GM12878 (cell line): ENCODE measurements at regions not wholly inside any gene's neighbourhood (a gene's known extent, or its start where the extent isn't known, plus 50 kb on each side); places are given as distances from the start of the nearest gene placed in this dataset.
"Not testable (repeated sequence)": the region's sequence is repeated elsewhere in the genome, so short reads cannot be mapped to it uniquely, and the experiment has no call there.

Experiments used
- ATAC-seq: fragments of 200-7000 bp; cut with Tn5 transposase; 3 replicates; pipeline ENCODE4 v1.9.1; 2020; ENCODE audit warnings: mild to moderate bottlenecking, moderate library complexity
- BruUV-seq: library from RNA; stranded (reverse); fragments of 400-500 nt; replicated peaks from 2 replicates; lab custom pipeline; 2021; lab: Mats Ljungman, UMichigan
- CTCF ChIA-PET: fragments of 300-600 bp; sonication (Branson Sonifier 250); formaldehyde crosslinking; extraction: SDS; loops from one replicate; lab custom pipeline; 2021; ENCODE audit warnings: inconsistent platforms; lab: Yijun Ruan, JAX
- POLR2A ChIA-PET: fragments of 350-600 bp; formaldehyde crosslinking; extraction: SDS; loops from one replicate; lab custom pipeline; 2021; ENCODE audit warnings: inconsistent platforms; lab: Charles Lee
- RAD21 ChIA-PET: fragments of 300-600 bp; sonication (Branson Sonifier 250); formaldehyde crosslinking; loops from one replicate; lab custom pipeline; 2023; ENCODE audit warnings: antibody characterized with exemption; ENCODE audit not compliant: unreplicated experiment; lab: Charles Lee
- SMC1A ChIA-PET: fragments of 300-600 bp; sonication (Branson Sonifier 250); formaldehyde crosslinking; loops from one replicate; lab custom pipeline; 2023; ENCODE audit not compliant: unreplicated experiment, uncharacterized antibody; lab: Charles Lee
- DNase-seq: peaks from one replicate; pipeline ENCODE4 v3.0.0-alpha.2; 2011; ENCODE audit warnings: low read depth, low spot score
- FAIRE-seq: peaks from 3 replicates; lab custom pipeline; 2011; peaks lifted over from hg19 to GRCh38; lab: Jason Lieb, UNC
- H2AFZ ChIP-seq: 2 replicates; pipeline ENCODE4 v1.6.0; 2011; ENCODE audit warnings: low read depth, low read length, control low read depth; ENCODE audit not compliant: control insufficient read depth
- H3K27ac ChIP-seq: 2 replicates; pipeline ENCODE4 v1.5.1; 2011; ENCODE audit warnings: control low read depth; ENCODE audit not compliant: control insufficient read depth, insufficient read depth
- H3K27me3 ChIP-seq, 2 experiments: replicated peaks in 1 of 2; 2 replicates each; pipeline versions ENCODE4 v1.6.0 to v1.6.1; 2011; ENCODE audit warnings: low read length in 1 of 2; ENCODE audit not compliant: control insufficient read depth in 2 of 2, insufficient read depth in 2 of 2
- H3K36me3 ChIP-seq, 2 experiments: 2 replicates each; pipeline ENCODE4 v1.5.1; 2011; ENCODE audit warnings: low read length in 1 of 2; ENCODE audit not compliant: control insufficient read depth in 2 of 2, insufficient read depth in 2 of 2
- H3K4me1 ChIP-seq: 2 replicates; pipeline ENCODE4 v1.6.1; 2011; ENCODE audit warnings: mild to moderate bottlenecking, low read length, moderate library complexity, mixed read lengths; ENCODE audit not compliant: control insufficient read depth, insufficient read depth
- H3K4me2 ChIP-seq: 2 replicates; pipeline ENCODE4 v1.6.0; 2011; ENCODE audit warnings: control low read depth; ENCODE audit not compliant: control insufficient read depth, insufficient read depth
- H3K4me3 ChIP-seq: fragments of 200-600 bp; sonication (generic); 2 replicates; pipeline ENCODE4 v1.5.1; 2016
- H3K79me2 ChIP-seq: 2 replicates; pipeline ENCODE4 v1.6.0; 2011; ENCODE audit warnings: low read length; ENCODE audit not compliant: control insufficient read depth, insufficient read depth
- H3K9ac ChIP-seq: 2 replicates; pipeline ENCODE4 v1.8.0; 2011; ENCODE audit warnings: low read length, control low read depth, mixed read lengths; ENCODE audit not compliant: control insufficient read depth, insufficient read depth
- H3K9me3 ChIP-seq: replicated peaks from 3 replicates; pipeline ENCODE4 v1.5.1; 2011; ENCODE audit warnings: mild to moderate bottlenecking, low read length; ENCODE audit not compliant: control insufficient read depth, insufficient read depth
- H4K20me1 ChIP-seq: 2 replicates; pipeline ENCODE4 v1.6.0; 2011; ENCODE audit not compliant: control insufficient read depth, insufficient read depth
- BCL11A ChIP-seq: IDR thresholded peaks from 2 replicates; pipeline ENCODE4 v1.6.1; 2011; ENCODE audit warnings: low read depth, low read length
- BHLHE40 ChIP-seq, 2 experiments: fragments of 450-650 bp in 1 of 2; IDR thresholded peaks; 2 replicates each; pipeline ENCODE4 v1.6.1; 2011 to 2017; ENCODE audit warnings: low read depth in 2 of 2, borderline replicate concordance in 1 of 2, improper control_type of control experiment in 1 of 2, low read length in 1 of 2, mild to moderate bottlenecking in 1 of 2
- CTCF ChIP-seq, 3 experiments: IDR thresholded peaks in 2 of 3; conservative IDR thresholded peaks in 1 of 3; 2 replicates each; pipeline ENCODE4 v1.5.1; 2011; ENCODE audit warnings: low read depth in 3 of 3, low read length in 3 of 3, mild to moderate bottlenecking in 3 of 3, control low read depth in 2 of 3, moderate library complexity in 2 of 3, inconsistent platforms in 1 of 3, mixed read lengths in 1 of 3; ENCODE audit not compliant: control insufficient read depth in 2 of 3, insufficient read depth in 1 of 3; ENCODE audit errors: extremely low read depth in 1 of 3
- HDGF ChIP-seq: fragments of 450-650 bp; IDR thresholded peaks from 2 replicates; pipeline ENCODE4 v1.6.1; 2016; ENCODE audit warnings: antibody characterized with exemption
- MAX ChIP-seq: IDR thresholded peaks from 2 replicates; pipeline ENCODE4 v1.6.1; 2012; ENCODE audit warnings: low read depth, low read length, improper control_type of control experiment
- RB1 ChIP-seq: fragments of 450-650 bp; formaldehyde crosslinking; IDR thresholded peaks from 2 replicates; pipeline ENCODE4 v1.6.1; 2017; ENCODE audit warnings: mild to moderate bottlenecking, borderline replicate concordance
- SMC3 ChIP-seq: IDR thresholded peaks from 2 replicates; pipeline ENCODE4 v1.6.1; 2011; ENCODE audit warnings: low read length, improper control_type of control experiment, borderline replicate concordance
- WGBS: methylation state at CpG from one replicate; pipeline ENCODE4 v1.1.6; 2016; ENCODE audit warnings: low lambda C conversion rate; ENCODE audit not compliant: insufficient replicate concordance, insufficient coverage; ENCODE audit errors: missing lambda C conversion rate; 5-methylcytosine and 5-hydroxymethylcytosine counted together
- in situ Hi-C: fragments of 300-500 bp; cut with MboI; formaldehyde crosslinking; loops from 9 replicates; pipeline ENCODE4 v1.14.3; 2018; ENCODE audit warnings: mixed read lengths
- intact Hi-C: fragments of 100-400 bp; cut with micrococcal nuclease; formaldehyde crosslinking; loops from one replicate; pipeline ENCODE4 v1.14.2; 2022; ENCODE audit not compliant: unreplicated experiment

- H4K20me1 ChIP-seq = no peaks in the 10 kb centered on the region
- H3K27me3 ChIP-seq = no peaks in the 10 kb centered on the region
- no peak overlapping the region for H3K4me3 ChIP-seq
- DNase-seq (no peak), FAIRE-seq (no peak), ATAC-seq (no peak)
- no peak overlapping the region for H3K4me2 ChIP-seq
- intact Hi-C loops (no loop called here), in situ Hi-C loops (no loop called here)
- no peak overlapping the region for H3K27ac ChIP-seq
- TF ChIP-seq BCL11A (no peak), MAX (no peak), SMC3 (no peak), CTCF (IDR thresholded peaks at IDR 0.05 in 2 of 3, conservative IDR thresholded peaks at IDR 0.05 in 1 of 3; ENCODE audit: control insufficient read depth in 2 of 3, extremely low read depth in 1 of 3, insufficient read depth in 1 of 3, low read depth in 3 of 3, low read length in 3 of 3) (no peak), RB1 (no peak), HDGF (no peak), BHLHE40 (IDR thresholded peaks at IDR 0.05; ENCODE audit: borderline replicate concordance in 1 of 2, low read depth in 2 of 2, low read length in 1 of 2) (no peak)
- no peak overlapping the region for H2AFZ ChIP-seq
- no peaks in the 10 kb centered on the region for H3K36me3 ChIP-seq
- BruUV-seq = no TSS peak
- no peaks in the 10 kb centered on the region for H3K9me3 ChIP-seq
- H3K4me1 ChIP-seq = no peaks in the 10 kb centered on the region
- WGBS = 62% methylated on average over 6 of the region's 6 CpGs
- SMC1A ChIA-PET = interaction anchor here (0.6 kb wide), 1 partner anchor 612 kb away, joined by 4 read pairs; no protein-coding TSS in a partner anchor
- H3K79me2 ChIP-seq = no peaks in the 10 kb centered on the region
- CTCF ChIA-PET = no interaction called here
- POLR2A ChIA-PET = no interaction called here
- RAD21 ChIA-PET = no interaction called here
- H3K9ac ChIP-seq = no peak overlapping the region
Observed at GRCh38 chr7:53491051-53491450, 455.6 kb downstream of the POM121L12 start.

- intact Hi-C loops, H3K4me1 ChIP-seq, BruUV-seq, ATAC-seq, FAIRE-seq, H2AFZ ChIP-seq, CTCF ChIA-PET, in situ Hi-C loops, H3K36me3 ChIP-seq, DNase-seq, H3K27me3 ChIP-seq, H3K4me2 ChIP-seq, H4K20me1 ChIP-seq, RAD21 ChIA-PET, H3K79me2 ChIP-seq, SMC1A ChIA-PET, H3K27ac ChIP-seq, POLR2A ChIA-PET, H3K9me3 ChIP-seq, H3K9ac ChIP-seq, H3K4me3 ChIP-seq: not testable (repeated sequence)
- WGBS = 74% methylated on average over 13 of the region's 20 CpGs
Observed at GRCh38 chr7:53495181-53495580, 459.7 kb downstream of the POM121L12 start.
